ENCODE measurements at regions not wholly inside any gene's neighbourhood (a gene's known extent, or its start where the extent isn't known, plus 50 kb on each side); places are given as distances from the start of the nearest gene placed in this dataset.
"Not testable (repeated sequence)": the region's sequence is repeated elsewhere in the genome, so short reads cannot be mapped to it uniquely, and the experiment has no call there.

DNA sequence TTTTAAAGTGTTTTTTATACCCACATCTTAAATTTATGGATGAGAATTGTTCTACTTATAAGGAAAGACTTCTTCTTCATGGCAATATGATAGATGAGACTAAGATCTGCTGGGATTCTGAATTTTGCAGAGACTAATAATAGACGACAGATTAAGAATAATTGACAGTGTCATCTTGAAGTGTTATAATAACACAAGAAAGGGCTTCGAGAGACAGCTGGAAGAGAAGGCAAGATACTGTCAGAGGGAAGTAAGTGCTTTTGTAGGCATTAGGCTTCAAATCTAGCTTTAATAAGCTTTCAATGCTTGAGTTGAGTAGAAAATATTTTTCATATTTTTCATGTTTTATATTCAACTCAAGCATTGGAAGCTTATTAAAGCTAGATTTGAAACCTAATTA lies 797.6 kb upstream of the PABPC4L start:
- no peak for DNase-seq

DNA sequence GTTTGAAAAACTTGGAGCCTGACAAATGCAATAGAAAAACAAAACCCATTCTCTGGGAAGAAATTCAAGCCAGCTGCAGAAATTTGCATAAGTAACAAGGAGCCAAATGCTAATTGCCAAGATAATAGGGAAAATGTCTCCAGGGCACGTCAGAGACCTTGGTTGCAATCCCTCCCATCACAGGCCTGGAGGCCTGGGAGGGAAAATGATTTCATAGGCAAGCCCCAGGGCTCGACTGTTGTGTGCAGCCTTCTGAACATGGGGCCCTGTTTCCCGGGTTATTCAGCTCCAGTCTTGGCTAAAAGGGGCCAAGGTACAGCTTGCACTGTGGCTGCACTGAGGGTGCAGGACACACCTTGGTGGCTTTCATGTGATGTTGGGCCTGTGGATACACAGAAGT lies 760.4 kb upstream of the PABPC4L start:
- DNase-seq, result no peak

DNA sequence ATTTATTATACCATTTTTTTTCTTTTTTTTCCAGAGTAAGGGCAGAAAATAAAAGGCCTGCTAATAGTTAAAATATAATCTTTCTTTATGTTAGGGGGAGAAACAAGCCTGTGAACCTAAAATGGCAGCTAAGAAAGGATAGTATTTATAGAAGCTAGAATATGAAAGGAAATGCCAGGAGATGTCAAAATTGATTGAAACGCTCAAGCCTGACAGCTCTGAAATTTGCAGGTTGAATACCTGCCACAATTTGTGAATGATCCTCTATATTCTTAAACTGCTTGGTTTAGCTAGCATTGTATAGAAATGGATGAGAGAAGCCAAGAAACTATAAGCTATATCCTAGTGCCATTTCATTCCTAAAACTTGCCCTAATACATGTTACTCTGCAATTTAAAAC lies 757.3 kb upstream of the PABPC4L start:
- no peak for DNase-seq

DNA sequence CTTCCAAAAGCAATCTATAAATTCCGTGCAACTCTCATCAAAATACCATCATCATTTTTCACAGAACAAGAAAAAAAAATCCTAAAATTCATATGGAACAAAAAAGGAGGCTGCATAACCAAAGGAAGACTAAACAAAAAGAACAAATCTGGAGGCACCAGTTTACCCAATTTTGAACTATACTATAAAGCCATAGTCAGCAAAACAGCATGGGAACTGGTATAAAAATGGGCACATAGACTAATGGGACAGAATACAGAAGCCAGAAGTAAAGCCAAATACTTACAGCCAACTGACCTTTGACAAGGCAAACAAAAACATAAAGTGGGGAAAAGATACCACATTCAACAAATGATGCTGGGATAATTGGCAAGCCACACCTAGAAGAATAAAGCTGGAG lies 753.5 kb upstream of the PABPC4L start:
- no peak for DNase-seq

DNA sequence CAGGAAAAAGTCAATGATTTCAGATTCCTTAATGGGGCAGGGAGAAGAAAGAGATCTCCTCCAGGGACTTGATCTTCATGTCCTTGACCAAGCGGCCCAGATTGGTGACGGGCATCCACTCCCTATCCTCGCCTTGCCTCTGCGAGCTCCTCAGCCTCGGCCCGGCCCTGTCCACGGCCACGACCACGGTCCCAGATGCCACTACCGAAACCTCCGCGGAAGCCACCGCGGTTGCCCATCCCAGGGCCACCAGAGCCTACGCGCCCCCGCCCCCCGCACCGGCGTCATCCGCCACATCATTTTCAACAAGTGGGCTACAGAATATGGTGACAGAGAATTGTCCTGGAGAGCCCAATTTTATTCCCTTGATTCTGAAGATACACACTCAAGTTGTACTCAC lies 751.2 kb upstream of the PABPC4L start:
- DNase-seq, result no peak

DNA sequence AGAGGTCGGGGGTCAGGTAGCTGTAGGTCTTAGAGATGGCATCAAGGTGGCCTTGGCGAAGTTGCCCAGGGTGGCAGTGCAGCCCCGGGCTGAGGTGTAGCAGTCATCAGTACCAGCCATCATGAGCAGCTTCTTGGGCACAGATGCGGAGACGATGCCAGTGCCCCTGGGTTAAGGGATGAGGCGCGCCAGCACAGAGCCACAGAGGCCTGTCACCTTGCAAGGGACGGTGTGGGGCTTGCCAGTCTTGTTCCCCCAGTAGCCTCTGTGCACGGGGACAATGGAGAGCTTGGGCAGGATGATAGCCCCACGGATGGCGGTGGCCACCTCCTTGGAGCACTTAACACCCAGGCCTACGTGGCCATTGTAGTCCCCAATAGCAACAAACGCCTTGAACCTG lies 750.7 kb upstream of the PABPC4L start:
- no peak for DNase-seq

DNA sequence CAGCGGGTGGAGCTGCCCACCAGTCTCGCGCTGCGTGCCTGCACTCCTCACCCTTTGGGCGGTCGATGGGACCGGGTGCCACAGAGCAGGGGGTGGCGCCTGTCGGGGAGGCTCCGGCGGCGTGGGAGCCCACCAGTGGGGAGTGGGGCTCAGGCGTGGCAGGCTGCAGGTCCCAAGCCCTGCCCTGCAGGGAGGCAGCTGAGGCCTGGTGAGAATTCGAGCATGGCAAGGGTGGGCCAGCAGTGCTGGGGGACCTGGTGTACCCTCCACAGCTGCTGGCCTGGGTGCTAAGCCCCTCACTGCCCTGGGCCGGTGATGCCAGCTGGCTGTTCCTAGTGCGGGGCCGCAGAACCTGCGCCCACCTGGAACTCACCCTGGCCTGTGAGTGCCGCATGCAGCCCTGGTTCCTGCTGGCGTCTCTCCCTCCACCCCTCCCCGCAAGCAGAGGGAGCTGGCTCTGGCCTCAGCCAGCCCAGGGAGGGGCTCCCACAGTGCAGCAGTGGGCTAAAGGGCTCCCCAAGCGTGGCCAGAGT lies 746.6 kb upstream of the PABPC4L start:
- DNase-seq, result no peak

DNA sequence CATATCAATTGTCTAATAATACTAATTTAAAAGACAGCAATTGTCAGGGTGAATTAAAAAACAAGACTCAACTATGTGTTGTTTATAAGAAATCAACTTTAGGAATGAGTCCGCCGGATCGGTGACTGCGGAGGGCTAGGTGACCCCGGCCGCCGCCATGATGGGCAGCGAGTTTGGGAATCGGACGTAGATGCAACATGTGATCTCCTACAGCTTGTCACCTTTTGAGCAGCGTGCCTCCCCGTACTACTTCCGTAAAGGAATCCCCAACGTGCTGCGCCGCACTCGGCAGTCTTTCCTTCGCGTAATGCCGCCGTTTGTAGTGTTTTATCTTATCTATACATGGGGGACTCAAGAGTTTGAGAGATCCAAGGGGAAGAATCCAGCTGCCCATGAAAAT lies 742.5 kb upstream of the PABPC4L start:
- DNase-seq, result no peak

DNA sequence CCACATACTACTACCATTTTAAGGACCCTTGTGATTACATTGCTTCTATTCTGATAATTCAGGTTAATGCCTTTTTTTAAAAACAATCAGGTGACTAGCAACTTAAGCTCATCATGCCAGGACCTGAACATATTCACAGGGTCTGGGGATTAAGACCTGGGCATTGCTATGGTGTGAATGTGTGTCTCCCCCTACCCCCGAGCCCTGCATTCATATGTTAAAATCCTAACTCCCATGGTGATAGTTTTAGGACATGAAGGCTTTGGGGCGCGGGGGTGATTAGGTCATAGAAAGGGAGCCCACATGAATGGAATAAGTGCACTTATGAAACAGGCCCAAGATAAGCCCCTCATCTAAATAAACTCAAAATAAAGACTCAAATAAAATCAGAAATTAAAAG lies 734.4 kb upstream of the PABPC4L start:
- no peak for DNase-seq

DNA sequence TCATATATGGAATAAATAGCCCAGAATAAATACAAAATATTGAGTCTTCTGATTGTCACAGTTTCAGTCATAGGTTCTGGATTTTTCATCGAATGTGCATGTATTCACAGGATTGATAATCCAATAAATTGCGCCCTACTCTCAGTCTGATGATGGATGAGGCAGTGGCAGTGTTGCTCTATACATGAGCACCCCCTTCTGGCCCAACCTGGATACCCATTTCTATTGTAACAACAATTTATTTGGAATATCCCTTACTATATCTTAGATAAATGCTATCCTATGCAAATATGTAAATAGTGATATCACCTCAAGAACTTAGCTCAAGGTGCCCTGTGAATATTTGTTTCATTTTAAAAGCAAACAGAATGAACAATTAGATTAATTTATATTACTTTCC lies 733.7 kb upstream of the PABPC4L start:
- no peak for DNase-seq

DNA sequence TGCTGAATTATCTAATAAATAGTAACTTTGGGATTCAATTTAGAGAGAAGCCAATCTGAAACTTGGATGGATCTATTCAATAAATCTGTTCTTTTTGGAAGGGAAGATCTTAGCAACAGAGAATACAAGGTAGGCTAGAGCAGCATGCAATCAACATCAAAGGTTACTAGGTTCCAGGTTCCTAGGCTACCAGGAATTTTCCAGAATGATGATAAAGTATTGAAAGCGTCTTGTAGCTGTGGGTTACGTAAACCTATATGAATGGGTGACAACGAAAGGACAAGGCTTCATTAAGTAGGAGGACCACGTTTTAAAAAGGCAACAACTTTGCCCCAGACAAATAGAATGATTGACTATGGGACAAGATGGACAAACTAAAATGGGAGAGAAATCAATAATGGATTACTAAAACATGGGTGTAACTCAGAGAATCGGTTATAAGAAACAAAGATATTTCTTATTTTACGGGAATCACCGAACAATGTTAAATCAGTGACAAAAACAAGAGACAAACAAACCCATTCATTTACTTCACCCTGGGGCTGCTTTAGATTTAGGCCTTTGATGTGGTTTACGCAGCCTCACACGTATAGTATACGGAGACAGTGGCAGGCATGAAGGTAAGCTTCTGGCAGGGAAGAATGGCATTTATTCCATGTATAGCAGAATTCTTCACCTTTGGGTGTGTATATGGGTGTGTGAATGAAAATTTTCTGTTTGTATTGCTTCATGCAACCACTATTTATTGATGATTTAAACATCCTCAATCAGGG lies 732.6 kb upstream of the PABPC4L start:
- DNase-seq, result no peak

DNA sequence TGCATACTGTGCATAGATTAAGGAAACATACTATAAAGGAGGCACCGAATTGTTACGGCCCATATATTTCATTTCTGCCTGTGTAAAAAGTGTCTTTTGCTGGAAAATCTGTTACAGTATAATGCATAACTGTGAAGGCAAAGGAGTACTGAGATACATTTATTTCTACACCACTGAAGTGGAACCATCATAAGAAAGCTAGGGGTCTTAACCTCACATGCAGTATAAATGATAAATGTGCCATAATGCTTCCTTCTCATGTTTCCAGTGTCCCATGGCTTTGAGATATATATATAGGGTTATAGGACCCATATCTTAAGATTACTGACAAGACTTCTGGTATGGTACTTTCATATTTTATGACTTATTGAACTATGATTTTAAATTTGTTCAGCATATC lies 713.8 kb upstream of the PABPC4L start:
- DNase-seq, result no peak

DNA sequence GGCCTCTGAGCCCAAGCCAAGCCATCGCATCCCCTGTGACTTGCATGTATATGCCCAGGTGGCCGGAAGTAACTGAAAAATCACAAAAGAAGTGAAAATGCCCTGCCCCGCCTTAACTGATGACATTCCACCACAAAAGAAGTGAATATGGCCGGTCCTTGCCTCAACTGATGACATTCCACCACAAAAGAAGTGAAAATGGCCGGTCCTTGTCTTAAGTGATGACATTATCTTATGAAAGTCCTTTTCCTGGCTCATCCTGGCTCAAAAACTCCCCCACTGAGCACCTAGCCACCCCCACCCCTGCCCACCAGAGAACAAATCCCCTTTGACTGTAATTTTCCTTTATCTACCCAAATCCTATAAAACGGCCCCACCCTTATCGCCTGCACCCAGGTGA lies 712.7 kb upstream of the PABPC4L start:
- not testable (repeated sequence) for DNase-seq

DNA sequence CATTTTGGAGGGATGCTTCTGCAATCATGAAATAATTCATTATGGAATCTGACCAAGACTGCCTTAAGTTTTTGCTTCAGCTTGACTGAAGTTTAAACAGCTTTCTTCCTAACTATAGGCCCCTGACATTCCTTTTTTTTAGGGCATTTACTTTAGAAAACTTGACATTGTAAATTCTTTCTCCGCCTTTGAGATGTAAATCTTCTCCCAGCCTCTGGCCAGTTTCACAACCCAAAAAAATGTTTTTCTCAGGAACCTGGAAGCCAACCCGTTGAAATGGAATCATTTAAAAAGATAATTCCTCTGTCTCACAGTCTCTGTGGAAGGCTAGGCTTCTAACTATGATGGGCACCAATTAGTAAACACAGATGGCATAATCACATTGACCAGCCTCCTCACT lies 710.4 kb upstream of the PABPC4L start:
- DNase-seq, result no peak

DNA sequence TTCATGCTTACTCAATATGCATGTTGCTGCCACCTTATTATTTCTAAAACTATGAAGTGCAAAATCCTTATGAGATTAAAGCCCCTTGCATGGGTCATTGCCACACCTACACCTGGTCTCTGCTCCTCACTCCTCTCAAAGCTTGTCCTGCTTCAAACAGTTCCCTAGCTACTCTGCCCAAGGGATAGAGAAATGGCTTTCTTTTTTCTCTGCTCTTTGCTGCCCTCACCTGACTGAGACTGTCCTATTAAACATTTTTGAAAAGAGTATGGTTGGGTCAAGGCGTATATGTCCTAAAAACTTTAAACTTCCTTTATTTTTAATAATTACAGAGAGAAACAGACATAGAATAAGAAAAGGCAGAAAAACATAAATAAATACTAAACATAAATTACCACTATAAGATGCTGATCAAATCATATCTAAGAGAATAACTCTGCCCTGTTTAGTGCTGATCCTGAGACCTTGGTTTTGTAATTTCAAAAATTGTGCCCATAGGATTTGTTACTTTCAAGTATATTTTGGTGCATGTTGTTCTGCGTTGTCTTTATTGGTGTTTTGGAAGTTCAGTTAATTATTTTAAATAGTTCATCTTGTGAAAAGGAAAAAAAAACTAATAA lies 704.9 kb upstream of the PABPC4L start:
- no peak for DNase-seq

DNA sequence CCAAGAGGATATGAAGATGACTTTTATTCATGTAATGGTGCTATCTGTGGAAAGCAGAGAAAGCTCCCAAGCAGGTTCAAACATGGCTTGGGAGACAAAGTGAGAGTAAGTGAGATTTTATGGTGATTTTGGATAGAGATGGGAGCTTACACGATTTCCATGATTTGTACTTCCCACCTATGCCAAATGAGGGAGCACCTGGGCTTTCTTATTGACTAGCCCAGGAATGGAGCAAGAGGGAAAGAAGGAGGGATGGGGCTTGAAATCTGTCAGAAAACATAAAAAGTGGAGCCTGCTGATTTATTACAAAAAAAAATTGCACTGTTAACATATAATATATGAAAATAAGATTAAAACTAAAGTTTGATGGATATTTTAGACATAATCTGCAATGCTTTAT lies 703.5 kb upstream of the PABPC4L start:
- DNase-seq, result no peak

DNA sequence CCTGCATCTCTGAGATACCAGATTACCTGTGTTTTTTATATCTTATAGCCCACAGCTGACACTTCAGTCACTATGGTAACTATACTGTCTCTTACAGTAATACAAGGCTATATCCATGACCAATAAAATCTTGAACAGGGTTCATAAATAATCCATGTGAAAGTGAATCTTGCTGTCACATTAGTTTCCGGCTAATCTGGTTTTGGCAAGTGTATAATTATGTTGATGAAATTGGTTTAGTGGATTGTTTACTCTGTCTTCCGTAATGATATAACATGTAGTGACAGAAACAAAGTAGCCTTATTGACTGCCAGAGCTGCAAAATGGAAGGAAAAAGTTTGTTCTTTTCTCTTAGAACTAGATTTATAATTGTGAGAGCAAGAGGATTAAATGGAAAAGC lies 686.6 kb upstream of the PABPC4L start:
- no peak for DNase-seq

DNA sequence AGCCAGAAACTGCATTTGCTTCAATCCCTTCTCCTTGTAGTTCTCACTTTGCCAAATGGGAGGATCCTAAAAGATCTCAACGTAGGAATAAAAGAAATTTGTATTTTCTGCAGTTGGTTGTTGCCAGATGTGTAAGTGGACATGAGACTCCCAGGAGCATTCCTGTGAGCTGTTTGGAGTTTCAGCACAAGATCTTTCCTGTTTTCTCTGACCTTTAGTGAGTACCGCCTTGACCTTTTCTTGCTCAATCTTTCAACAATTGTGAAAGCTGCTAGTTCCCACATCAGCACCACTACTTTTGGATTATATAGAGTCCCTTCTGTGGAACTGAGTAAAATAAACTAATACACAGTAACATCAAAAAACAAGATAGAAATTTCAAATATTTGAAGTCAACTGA lies 683.8 kb upstream of the PABPC4L start:
- no peak for DNase-seq

DNA sequence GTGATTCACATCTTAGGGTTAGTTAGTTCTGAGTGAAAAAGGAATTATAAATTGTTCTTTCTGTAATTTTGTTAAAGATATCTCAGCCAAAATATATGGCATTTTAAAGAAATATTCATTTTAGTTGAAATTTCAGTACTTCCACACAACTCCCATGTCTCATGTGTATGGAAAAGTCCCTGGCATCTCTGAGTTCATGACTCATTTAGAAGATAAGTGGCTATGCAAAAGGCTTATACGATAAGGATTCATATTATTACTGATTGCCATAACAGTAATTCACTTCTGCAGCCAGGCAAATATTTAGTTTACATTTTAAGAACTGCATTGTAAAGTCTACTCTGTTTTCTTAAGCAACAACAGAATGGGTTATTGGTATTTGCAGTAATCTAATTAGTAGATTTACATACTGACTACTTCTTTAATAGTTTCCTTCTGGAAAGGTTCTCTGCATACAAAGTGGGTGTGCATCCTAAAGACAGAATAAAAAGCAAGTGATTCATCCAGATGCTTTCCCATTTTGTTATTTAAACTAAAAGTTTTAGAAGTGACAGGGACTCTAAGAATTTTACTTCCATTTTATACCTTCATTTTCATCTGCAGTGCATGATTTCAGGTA lies 682.4 kb upstream of the PABPC4L start:
- no peak for DNase-seq

DNA sequence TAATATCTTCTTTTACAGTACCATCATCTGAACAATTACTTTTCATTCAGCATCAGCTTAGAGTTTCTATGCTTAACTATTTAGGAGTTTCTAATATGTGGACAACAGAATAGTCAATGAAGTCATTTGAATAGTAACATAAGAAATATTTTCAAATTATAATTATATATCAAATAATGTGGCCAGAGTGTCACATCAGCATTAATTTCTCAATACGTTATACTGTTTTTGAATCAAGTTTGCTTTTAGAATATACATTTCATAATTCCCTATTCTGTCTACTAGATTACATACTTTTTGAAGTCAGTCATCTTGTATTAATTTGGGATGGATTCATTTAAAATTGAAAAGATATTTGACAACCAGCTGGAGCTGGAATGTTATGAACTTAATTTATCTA lies 677.4 kb upstream of the PABPC4L start:
- no peak for DNase-seq

DNA sequence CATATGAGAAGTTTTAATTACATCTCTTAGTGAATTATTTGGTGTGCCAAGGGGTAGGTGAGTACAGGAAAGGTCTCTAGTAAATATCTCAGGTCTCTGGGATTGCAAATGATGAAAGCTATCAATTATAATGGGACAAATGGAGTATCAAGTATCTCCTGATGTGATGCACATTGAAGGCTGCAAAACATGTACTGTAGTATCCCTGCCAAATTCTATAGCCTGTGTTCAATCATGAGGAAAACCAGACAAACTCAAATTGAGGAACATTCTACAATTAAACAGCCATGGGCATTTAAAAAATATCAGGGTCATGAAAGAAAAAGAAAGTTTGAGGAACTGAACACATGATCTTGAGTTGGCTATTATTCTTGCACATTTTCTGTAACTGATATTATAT lies 665.4 kb upstream of the PABPC4L start:
- DNase-seq, result no peak

DNA sequence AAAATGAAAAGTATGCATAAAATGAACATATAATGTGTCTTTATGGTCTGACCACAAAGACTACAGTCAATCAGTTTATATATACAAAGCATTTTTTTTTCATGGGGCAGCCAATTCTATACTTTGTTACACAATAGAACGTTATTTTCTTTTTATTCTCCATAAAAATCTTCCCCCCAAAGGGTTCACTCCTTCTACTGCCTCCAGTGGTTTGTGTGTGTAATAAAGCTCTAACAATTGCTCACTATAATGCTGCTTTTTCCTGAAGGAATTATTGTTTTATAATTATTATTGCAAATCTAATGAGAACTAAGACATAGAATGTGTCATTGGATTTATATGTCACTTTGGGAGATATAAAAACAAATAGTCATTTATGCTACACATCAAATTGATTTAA lies 664.1 kb upstream of the PABPC4L start:
- DNase-seq, result no peak

DNA sequence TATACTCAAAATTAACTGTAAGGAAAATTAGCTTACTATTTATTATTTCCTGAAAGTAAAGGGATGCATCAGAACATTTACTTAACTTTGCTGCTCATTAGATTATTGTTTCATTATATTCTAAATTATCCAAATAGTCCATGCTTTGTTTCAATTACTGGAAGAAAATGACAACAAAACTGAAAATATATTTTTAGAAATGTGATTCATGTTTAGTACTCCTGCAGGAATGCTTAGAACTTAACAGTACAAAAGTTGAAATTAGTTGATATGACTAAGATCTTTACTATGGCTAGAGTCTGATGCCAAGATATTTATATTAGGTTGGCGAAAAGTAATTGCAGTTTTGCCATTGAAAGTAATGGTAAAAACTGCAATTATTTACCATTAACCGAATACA lies 660.5 kb upstream of the PABPC4L start:
- DNase-seq, result no peak

DNA sequence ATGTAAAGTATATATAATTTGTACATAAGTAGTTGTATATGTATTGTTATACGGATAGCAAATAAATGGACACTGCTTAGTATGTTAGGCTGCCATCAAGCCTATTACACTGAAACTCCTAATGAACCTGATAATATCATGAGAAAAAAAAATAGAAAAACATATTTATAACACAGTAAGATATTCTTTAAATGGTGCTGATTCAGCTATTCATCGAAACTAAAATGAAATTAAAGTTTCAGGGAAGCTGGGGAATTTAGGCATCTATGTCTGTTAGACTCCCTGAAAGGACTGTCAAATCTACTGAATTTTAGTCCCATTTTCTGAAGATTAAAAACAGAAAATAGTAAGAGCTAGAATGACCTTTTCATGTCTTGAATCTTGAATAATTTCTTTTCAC lies 647.1 kb upstream of the PABPC4L start:
- DNase-seq, result no peak
